IgD-negative memory B cell (primary cell): ENCODE measurements at regions not wholly inside any gene's neighbourhood (a gene's known extent, or its start where the extent isn't known, plus 50 kb on each side); places are given as distances from the start of the nearest gene placed in this dataset.
"Not testable (repeated sequence)": the region's sequence is repeated elsewhere in the genome, so short reads cannot be mapped to it uniquely, and the experiment has no call there.

Experiments
- H3K27ac Mint-ChIP-seq, 3 donors: one replicate each; pipeline ENCODE4 v1.8.0; 2020 to 2022; ENCODE audit warnings: mild to moderate bottlenecking in 3 of 3, mixed read lengths in 3 of 3, moderate library complexity in 1 of 3
- H3K27me3 Mint-ChIP-seq: one replicate; pipeline ENCODE4 v1.8.0; 2021; ENCODE audit warnings: mixed read lengths
- H3K36me3 Mint-ChIP-seq: one replicate; pipeline ENCODE4 v1.8.0; 2020; ENCODE audit warnings: mild to moderate bottlenecking, mixed read lengths
- H3K4me1 Mint-ChIP-seq, 3 donors: one replicate each; pipeline ENCODE4 v1.8.0; 2020 to 2022; ENCODE audit warnings: mixed read lengths in 3 of 3, mild to moderate bottlenecking in 1 of 3
- H3K4me3 Mint-ChIP-seq, 4 donors: one replicate each; pipeline ENCODE4 v1.8.0; 2020 to 2022; ENCODE audit warnings: mild to moderate bottlenecking in 4 of 4, mixed read lengths in 4 of 4, moderate library complexity in 3 of 4
- H3K9me3 Mint-ChIP-seq, 3 donors: one replicate each; pipeline ENCODE4 v1.8.0; 2020 to 2021; ENCODE audit warnings: mixed read lengths in 3 of 3, mild to moderate bottlenecking in 1 of 3

- Mint-ChIP-seq H3K4me3 (no peak overlapping the region), H3K36me3 (no peaks in the 10 kb centered on the region), H3K9me3 (peaks cover 0 to 10% (median 4%) of the 10 kb centered on the region in 3 donors), H3K27me3 (no peaks in the 10 kb centered on the region), H3K27ac (no peak overlapping the region), H3K4me1 (peaks cover 0 to under 1% (median 0%) of the 10 kb centered on the region in 3 donors)
Measured at GRCh38 chr11:106507645-106508306, 430.3 kb downstream of the AASDHPPT start.

- H3K9me3 Mint-ChIP-seq = peaks cover 2 to 7% (median 4%) of the 10 kb centered on the region in 3 donors
- no peaks in the 10 kb centered on the region for H3K27me3 Mint-ChIP-seq
- no peak overlapping the region for H3K4me3 Mint-ChIP-seq
Measured at GRCh38 chr11:106514706-106515105, 437.2 kb downstream of the AASDHPPT start.

GRCh38 chr11:106517426-106517825 lies 440.0 kb downstream of the AASDHPPT start:
- Mint-ChIP-seq H3K4me3 (no peak overlapping the region), H3K9me3 (peaks cover 3 to 7% (median 4%) of the 10 kb centered on the region in 3 donors), H3K4me1 (no peaks in the 10 kb centered on the region), H3K36me3 (no peaks in the 10 kb centered on the region), H3K27ac (no peak overlapping the region), H3K27me3 (no peaks in the 10 kb centered on the region)

More at GRCh38 chr11:106514706-106515105, 437.2 kb downstream of the AASDHPPT start:
- Mint-ChIP-seq H3K27ac (no peak overlapping the region), H3K36me3 (no peaks in the 10 kb centered on the region), H3K4me1 (no peaks in the 10 kb centered on the region)

GRCh38 chr11:106520146-106520912 lies 442.9 kb downstream of the AASDHPPT start:
- no peaks in the 10 kb centered on the region for H3K27me3 Mint-ChIP-seq
- no peaks in the 10 kb centered on the region for H3K36me3 Mint-ChIP-seq
- no peak overlapping the region for H3K27ac Mint-ChIP-seq
- peaks cover 0 to 3% (median 0%) of the 10 kb centered on the region in 3 donors for H3K9me3 Mint-ChIP-seq
- H3K4me3 Mint-ChIP-seq = no peak overlapping the region
- H3K4me1 Mint-ChIP-seq = no peaks in the 10 kb centered on the region

DNA sequence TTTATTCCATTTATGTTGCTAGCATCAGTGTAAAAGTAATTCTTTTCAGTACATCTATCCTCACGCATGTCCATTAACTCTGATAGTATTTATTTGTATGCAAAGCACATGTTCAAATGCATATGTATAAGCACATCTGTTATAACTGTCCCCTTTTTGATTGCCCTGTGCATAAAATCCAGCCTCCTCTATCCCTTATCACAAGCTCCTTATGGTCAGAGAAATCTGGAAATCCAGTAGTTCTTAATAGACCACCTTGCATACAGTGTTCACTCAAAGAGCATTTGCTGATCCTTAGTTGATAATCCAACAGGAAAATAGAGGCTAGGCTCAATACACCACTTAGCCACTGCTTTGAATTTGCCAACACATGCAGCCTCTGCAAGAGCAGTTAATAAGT lies 443.5 kb downstream of the AASDHPPT start:
- no peaks in the 10 kb centered on the region for H3K4me1 Mint-ChIP-seq
- H3K9me3 Mint-ChIP-seq = peaks cover 0 to 3% (median 0%) of the 10 kb centered on the region in 3 donors
- no peak overlapping the region for H3K27ac Mint-ChIP-seq
- no peaks in the 10 kb centered on the region for H3K27me3 Mint-ChIP-seq
- no peaks in the 10 kb centered on the region for H3K36me3 Mint-ChIP-seq
- H3K4me3 Mint-ChIP-seq = no peak overlapping the region

DNA sequence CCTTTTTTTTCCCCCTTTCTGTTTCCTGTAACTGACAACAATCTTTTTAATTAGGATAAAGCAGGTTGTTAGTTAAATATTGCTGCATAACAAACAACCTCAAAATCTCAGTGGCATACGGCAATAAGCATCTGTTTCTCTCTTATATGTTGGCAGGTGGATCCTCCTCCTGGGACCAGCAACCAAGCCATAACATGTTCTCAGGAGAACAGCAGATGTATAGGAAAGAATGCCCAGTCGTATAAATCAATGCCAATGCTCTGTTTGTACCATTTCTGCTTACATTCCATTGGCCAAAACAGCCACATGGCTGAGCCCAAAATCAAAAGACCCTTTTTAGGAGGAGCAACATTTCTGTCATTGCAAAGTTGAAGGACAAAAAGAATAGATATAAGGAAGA lies 445.7 kb downstream of the AASDHPPT start:
- Mint-ChIP-seq H3K27me3 (no peaks in the 10 kb centered on the region), H3K36me3 (no peaks in the 10 kb centered on the region), H3K4me1 (no peaks in the 10 kb centered on the region), H3K27ac (no peak overlapping the region), H3K4me3 (no peak overlapping the region), H3K9me3 (peaks cover 0 to 3% (median 1%) of the 10 kb centered on the region in 3 donors)

DNA sequence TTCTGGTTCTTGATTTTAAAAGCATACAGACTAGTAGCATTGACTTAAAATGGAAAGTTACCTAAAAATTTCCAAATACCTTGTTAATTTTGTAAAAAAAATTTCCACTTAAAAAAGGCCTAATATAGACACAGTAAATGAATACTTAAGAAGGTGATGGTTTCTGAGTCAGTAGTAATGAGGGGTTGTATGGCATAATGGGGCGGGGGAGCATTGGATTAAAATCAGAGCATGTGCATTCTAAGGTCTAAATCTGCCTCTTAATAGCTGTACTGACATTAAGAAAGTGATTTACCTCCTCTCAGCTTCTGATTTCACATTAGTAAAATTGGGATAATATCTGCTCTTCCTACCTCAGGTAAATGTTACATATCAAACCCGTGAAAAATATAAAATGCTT lies 446.5 kb downstream of the AASDHPPT start:
- Mint-ChIP-seq H3K4me1 (no peaks in the 10 kb centered on the region), H3K36me3 (no peaks in the 10 kb centered on the region), H3K9me3 (peaks cover 0 to 4% (median 3%) of the 10 kb centered on the region in 3 donors), H3K27ac (no peak overlapping the region), H3K4me3 (no peak overlapping the region), H3K27me3 (no peaks in the 10 kb centered on the region)

- H3K27me3 Mint-ChIP-seq = no peaks in the 10 kb centered on the region
- H3K36me3 Mint-ChIP-seq = no peaks in the 10 kb centered on the region
- H3K9me3 Mint-ChIP-seq = peaks cover 0 to 4% (median 3%) of the 10 kb centered on the region in 3 donors
Measured at GRCh38 chr11:106524436-106524835, 447.0 kb downstream of the AASDHPPT start.

GRCh38 chr11:106531648-106532047 lies 454.2 kb downstream of the AASDHPPT start:
- not testable (repeated sequence) for H3K27ac Mint-ChIP-seq, H3K9me3 Mint-ChIP-seq, H3K36me3 Mint-ChIP-seq, H3K4me1 Mint-ChIP-seq, H3K27me3 Mint-ChIP-seq, H3K4me3 Mint-ChIP-seq

More at GRCh38 chr11:106524436-106524835, 447.0 kb downstream of the AASDHPPT start:
- Mint-ChIP-seq H3K4me1 (no peaks in the 10 kb centered on the region), H3K4me3 (no peak overlapping the region), H3K27ac (no peak overlapping the region)

GRCh38 chr11:106533046-106533445 lies 455.6 kb downstream of the AASDHPPT start:
- Mint-ChIP-seq H3K36me3 (no peaks in the 10 kb centered on the region), H3K27ac (no peak overlapping the region), H3K4me3 (no peak overlapping the region), H3K4me1 (no peaks in the 10 kb centered on the region), H3K27me3 (no peaks in the 10 kb centered on the region), H3K9me3 (peaks cover 2 to 6% (median 2%) of the 10 kb centered on the region in 3 donors)

DNA sequence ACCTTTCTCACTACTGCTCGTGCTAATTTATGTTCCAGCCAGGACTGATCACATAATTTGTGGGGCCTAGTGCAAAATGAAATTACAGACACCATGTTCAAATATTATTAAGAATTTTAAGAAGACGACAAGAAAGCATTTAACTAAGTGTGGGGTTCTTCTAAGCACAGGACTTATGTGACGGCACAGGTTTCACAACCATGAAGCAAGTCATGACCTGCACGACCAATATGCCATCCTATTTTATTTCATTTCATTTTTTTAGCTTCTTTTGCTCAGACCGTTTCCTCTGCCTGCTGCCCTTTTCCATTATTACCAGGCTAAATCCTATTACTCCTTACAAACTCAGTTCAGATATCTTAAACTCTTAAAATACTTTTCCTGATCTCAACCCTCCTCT lies 462.5 kb downstream of the AASDHPPT start:
- no peaks in the 10 kb centered on the region for H3K27me3 Mint-ChIP-seq
- H3K36me3 Mint-ChIP-seq = no peaks in the 10 kb centered on the region
- no peaks in the 10 kb centered on the region for H3K4me1 Mint-ChIP-seq
- no peak overlapping the region for H3K27ac Mint-ChIP-seq
- H3K4me3 Mint-ChIP-seq = no peak overlapping the region
- H3K9me3 Mint-ChIP-seq = peaks cover 0 to 2% (median 2%) of the 10 kb centered on the region in 3 donors

DNA sequence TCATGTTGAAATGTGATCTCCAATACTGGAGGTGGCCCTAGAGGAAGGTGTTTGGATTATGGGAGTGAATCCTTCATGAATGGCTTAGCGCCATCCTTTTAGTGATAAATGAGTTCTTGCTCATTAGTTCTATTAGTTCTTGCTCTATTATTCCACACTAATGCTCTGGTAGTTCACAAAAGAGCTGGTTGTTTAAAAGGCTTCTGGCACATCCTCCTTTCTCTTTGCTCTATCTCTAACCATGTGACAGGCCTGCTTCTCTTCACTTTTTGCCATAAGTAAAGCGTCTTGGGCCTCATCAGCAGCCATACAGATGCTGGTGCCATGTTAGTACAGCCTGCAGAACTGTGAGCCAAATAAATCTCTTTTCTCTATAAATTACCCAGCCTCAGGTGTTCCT lies 469.9 kb downstream of the GUCY1A2 start:
- H3K27ac Mint-ChIP-seq = no peak overlapping the region
- no peaks in the 10 kb centered on the region for H3K36me3 Mint-ChIP-seq

GRCh38 chr11:106551744-106552673 lies 466.3 kb downstream of the GUCY1A2 start:
- H3K9me3 Mint-ChIP-seq = peaks cover 4 to 9% (median 5%) of the 10 kb centered on the region in 3 donors
- no peak overlapping the region for H3K4me3 Mint-ChIP-seq
- H3K27ac Mint-ChIP-seq = no peak overlapping the region
- H3K27me3 Mint-ChIP-seq = no peaks in the 10 kb centered on the region
- H3K36me3 Mint-ChIP-seq = no peaks in the 10 kb centered on the region
- no peaks in the 10 kb centered on the region for H3K4me1 Mint-ChIP-seq

More for the DNA sequence above, 469.9 kb downstream of the GUCY1A2 start:
- no peaks in the 10 kb centered on the region for H3K4me1 Mint-ChIP-seq
- H3K4me3 Mint-ChIP-seq = no peak overlapping the region
- no peaks in the 10 kb centered on the region for H3K27me3 Mint-ChIP-seq
- H3K9me3 Mint-ChIP-seq = peaks cover 3 to 9% (median 4%) of the 10 kb centered on the region in 3 donors

GRCh38 chr11:106552694-106553203 lies 465.5 kb downstream of the GUCY1A2 start:
- Mint-ChIP-seq H3K27ac (no peak overlapping the region), H3K9me3 (peaks cover 5 to 9% (median 6%) of the 10 kb centered on the region in 3 donors), H3K36me3 (no peaks in the 10 kb centered on the region), H3K4me1 (no peaks in the 10 kb centered on the region), H3K27me3 (no peaks in the 10 kb centered on the region), H3K4me3 (no peak overlapping the region)

- Mint-ChIP-seq H3K4me1 (no peaks in the 10 kb centered on the region), H3K27me3 (no peaks in the 10 kb centered on the region), H3K9me3 (peaks cover 4 to 8% (median 5%) of the 10 kb centered on the region in 3 donors), H3K36me3 (no peaks in the 10 kb centered on the region), H3K27ac (no peak overlapping the region), H3K4me3 (no peak overlapping the region)
Measured at GRCh38 chr11:106553304-106553703, 465.0 kb downstream of the GUCY1A2 start.
